ENCODE measurements at regions not wholly inside any gene's neighbourhood (a gene's known extent, or its start where the extent isn't known, plus 50 kb on each side); places are given as distances from the start of the nearest gene placed in this dataset.

DNA sequence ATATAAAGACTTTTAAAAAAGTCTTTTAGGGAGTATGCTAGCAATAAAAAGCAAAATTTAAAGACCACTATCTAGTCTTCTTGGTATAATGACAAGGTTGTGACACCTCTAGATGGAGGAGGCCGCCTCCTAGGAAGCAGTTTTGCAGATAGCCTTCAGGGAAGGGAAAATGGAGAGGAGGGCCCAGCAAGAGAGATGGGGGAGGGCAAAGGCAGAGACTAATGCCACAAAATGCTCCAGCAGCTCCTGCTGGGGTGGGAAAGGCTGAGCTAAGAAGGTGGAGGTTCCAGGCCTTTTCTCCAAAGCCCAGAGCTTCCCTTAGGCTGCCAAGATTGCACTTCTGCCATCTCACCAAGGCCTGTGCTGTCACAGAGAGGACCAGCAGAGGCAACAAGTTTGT, 153.9 kb upstream of the THSD7B start:
- TF ChIP-seq, protein P1, sequence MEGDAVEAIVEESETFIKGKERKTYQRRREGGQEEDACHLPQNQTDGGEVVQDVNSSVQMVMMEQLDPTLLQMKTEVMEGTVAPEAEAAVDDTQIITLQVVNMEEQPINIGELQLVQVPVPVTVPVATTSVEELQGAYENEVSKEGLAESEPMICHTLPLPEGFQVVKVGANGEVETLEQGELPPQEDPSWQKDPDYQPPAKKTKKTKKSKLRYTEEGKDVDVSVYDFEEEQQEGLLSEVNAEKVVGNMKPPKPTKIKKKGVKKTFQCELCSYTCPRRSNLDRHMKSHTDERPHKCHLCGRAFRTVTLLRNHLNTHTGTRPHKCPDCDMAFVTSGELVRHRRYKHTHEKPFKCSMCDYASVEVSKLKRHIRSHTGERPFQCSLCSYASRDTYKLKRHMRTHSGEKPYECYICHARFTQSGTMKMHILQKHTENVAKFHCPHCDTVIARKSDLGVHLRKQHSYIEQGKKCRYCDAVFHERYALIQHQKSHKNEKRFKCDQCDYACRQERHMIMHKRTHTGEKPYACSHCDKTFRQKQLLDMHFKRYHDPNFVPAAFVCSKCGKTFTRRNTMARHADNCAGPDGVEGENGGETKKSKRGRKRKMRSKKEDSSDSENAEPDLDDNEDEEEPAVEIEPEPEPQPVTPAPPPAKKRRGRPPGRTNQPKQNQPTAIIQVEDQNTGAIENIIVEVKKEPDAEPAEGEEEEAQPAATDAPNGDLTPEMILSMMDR (optimal IDR thresholded peaks at IDR 0.05 in 1 of 3, IDR thresholded peaks at IDR 0.05 in 1 of 3, conservative IDR thresholded peaks at IDR 0.05 in 1 of 3; ENCODE audit: extremely low read depth in 1 of 3, insufficient read depth in 2 of 3, low read length in 3 of 3): no peak
- TF ChIP-seq EZH2 (IDR thresholded peaks at IDR 0.05; ENCODE audit: low read length): no peak

All from keratinocyte (primary cell).